ENCODE measurements at regions not wholly inside any gene's neighbourhood (a gene's known extent, or its start where the extent isn't known, plus 50 kb on each side); places are given as distances from the start of the nearest gene placed in this dataset.

DNA sequence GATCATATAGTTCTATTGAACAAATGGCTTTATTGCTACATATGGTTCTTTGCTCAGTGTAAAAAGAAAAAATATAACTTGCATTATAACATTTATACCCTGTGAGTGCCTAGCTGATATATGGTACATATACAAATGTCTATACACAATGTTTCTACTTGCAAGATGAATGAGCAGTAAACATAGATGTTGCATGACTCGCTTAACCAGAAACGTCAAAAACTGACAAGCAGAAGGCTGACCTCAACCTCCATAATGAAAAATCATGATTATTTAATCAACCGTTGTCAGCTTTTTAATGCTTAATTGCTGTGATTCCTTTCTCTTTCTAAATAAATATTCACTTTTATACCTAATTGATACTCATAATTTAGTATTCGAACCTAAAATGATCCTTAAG lies 183.3 kb downstream of the PTN start:
- no peak overlapping the region for H3K4me3 ChIP-seq (ENCODE audit: low read depth, low read length)
- TF ChIP-seq, protein P1, sequence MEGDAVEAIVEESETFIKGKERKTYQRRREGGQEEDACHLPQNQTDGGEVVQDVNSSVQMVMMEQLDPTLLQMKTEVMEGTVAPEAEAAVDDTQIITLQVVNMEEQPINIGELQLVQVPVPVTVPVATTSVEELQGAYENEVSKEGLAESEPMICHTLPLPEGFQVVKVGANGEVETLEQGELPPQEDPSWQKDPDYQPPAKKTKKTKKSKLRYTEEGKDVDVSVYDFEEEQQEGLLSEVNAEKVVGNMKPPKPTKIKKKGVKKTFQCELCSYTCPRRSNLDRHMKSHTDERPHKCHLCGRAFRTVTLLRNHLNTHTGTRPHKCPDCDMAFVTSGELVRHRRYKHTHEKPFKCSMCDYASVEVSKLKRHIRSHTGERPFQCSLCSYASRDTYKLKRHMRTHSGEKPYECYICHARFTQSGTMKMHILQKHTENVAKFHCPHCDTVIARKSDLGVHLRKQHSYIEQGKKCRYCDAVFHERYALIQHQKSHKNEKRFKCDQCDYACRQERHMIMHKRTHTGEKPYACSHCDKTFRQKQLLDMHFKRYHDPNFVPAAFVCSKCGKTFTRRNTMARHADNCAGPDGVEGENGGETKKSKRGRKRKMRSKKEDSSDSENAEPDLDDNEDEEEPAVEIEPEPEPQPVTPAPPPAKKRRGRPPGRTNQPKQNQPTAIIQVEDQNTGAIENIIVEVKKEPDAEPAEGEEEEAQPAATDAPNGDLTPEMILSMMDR (IDR thresholded peaks at IDR 0.05; ENCODE audit: low read depth, low read length): no peak

DNA sequence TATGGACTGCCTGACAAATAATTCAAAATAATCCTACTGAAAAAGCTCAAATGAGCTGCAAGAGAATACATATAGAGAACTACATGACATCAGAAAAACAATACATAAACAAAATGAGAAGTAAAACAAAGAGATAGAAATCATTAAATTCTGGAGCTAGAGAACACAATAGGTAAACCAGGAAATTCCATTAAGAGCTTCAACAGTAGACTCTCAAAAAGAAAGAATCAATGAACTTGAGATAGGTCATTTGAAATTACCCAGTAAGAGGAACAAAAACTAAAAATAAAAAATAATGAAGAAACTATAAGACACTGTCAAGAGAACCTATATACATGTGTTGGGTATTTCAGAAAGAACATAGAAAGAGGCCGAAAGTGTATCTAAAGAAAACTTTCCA lies 186.3 kb downstream of the PTN start:
- TF ChIP-seq, protein P1 (IDR thresholded peaks at IDR 0.05; ENCODE audit: low read depth, low read length): no peak
- no peak overlapping the region for H3K4me3 ChIP-seq (ENCODE audit: low read depth, low read length)

DNA sequence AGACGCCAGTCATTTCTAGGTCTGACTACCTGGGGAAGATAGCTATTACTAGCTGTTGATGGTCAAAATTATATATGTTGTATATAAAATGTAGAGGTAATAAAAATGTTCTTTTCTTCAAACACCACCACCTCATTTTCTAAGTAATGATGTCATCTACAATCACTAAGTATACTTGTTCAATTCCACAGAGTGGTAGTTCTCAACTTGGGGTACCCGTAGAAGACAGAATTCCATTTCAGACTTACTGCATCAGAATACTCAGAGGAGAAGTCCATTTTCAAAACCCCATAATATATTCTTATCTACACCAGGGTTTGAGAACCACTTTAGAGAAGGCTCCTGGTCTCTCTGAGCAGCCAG lies 191.9 kb downstream of the PTN start:
- no peak overlapping the region for H3K4me3 ChIP-seq (ENCODE audit: low read depth, low read length)
- TF ChIP-seq, protein P1 (IDR thresholded peaks at IDR 0.05; ENCODE audit: low read depth, low read length): no peak

DNA sequence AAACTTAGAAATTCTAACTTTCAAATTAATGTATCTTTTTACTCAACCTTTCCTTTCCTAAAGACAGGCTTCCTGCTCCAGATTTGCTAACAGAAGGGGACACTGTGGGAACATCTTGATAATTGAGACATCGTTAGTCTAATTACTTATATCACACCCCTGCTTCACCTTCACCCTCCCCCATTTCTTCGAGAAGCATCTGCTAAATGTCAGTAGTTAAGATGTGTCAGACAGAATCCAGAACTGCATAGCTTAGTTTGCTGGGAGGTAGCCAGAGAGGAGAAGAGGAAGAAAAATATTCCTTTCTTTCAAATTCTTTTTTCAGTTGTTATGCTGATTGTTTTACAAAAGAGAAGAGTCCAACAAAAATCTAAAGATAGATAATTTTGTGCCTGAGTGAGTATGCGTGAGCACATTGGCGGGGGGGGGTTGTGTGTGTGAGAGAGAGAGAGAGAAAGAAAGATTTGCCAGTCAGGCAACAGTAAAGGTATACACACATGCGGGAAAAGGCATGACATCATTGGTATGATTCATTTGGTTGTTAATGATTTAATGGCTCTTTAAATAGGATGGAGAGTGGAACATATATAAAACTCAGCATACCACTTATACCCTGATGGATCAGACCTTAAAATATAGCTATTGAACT lies 192.4 kb downstream of the PTN start:
- H3K4me3 ChIP-seq (ENCODE audit: low read depth, low read length): no peak overlapping the region
- TF ChIP-seq, protein P1 (IDR thresholded peaks at IDR 0.05; ENCODE audit: low read depth, low read length): no peak

DNA sequence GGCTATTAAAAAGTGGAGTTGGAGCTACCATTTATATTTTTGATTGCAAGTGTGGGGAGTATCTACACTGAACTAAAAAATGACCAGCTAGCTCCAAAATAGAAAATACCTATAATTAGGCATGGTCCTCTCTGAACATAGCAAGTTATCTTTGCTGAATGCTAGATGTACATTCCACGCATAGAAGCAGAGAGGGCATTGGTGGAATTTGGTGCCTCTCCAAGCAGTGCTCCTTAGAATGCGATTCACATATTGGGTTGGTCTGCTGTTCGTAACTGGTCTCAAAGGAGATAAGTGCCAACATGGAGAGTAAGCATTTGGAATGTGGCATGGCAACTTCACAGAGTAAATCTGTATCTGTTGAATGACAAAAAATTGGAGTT lies 196.2 kb downstream of the PTN start:
- TF ChIP-seq, protein P1 (IDR thresholded peaks at IDR 0.05; ENCODE audit: low read depth, low read length): no peak
- peak overlapping the region; percentile 44; the same call in 1 of the 2 replicates for H3K4me3 ChIP-seq (ENCODE audit: low read depth, low read length)

DNA sequence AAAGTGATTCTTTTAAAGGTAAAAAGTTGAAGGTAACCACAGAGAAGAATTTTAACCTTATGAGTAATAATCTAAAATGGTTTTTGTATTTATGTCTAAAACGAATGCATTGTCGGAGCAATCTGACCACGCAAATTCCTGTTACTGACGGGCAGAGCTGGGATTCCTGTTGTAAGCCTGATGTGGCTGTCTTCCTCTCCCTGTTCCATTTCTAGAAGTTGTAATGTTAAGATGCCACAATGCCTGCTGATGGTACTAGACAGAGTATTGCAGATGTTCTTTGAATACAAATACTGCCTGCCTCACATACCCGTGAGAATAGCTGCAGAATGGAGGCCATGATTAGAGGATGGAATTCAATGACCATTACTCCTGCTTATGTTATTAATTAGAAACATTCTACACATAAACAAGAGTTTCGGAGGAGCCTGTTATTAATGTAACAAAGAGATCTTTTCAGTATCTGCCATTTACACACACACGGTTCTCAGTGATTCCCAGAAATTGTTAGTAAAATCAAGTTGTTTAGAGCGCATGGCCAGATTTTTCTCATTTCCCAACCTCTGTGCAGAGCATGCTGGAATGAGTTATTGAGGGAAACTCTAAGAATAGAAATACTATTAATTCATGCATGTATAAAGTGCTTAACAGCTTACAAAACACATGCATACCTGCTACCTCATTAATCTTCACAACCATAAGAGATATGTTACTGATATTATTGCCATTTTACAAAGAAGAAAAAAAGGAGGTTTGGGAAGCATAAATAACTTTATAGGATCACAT lies 196.8 kb downstream of the PTN start:
- H3K4me3 ChIP-seq (ENCODE audit: low read depth, low read length): peak overlapping the region; percentile 44
- TF ChIP-seq, protein P1 (IDR thresholded peaks at IDR 0.05; ENCODE audit: low read depth, low read length): no peak

DNA sequence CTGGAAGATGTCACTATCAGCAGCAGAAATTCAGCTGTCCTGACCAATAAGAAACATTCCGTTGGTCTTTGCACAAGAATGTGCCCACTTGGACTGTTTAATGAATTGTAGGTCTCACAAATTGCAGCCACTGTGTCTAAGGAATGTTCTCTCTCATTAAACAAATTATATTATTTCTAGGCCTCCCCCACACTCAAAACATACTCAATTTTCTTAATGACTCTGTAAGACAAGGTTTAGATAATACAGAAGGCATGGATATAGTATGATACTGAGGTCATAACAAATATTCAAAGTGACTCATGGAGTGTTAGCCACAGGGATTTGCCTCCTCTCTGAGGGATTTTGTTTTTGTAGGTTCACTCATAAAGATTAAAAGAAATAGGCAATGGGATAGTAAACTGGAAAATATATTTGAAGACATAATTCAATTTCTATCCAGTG lies 197.5 kb downstream of the PTN start:
- TF ChIP-seq, protein P1 (IDR thresholded peaks at IDR 0.05; ENCODE audit: low read depth, low read length): no peak
- H3K4me3 ChIP-seq (ENCODE audit: low read depth, low read length): peak overlapping the region; percentile 44
